Uterus (tissue), 3 donors: ENCODE measurements at regions not wholly inside any gene's neighbourhood (a gene's known extent, or its start where the extent isn't known, plus 50 kb on each side); places are given as distances from the start of the nearest gene placed in this dataset. TPM values are rescaled to one million over a fixed set of nuclear protein-coding genes. Genes with fewer than 3 reads are reported as not detected.

Source experiments
- DNase-seq, 2 donors: peaks; one replicate each; pipeline ENCODE4 v3.0.0-alpha.2; 2019 to 2020
- H3K27ac ChIP-seq, 2 donors: fragments of 200-600 bp; sonication (generic); 1 replicate in 1 of 2; 2 replicates in 1 of 2; pipeline ENCODE4 v1.5.1; 2016 to 2018
- H3K27me3 ChIP-seq, 2 donors: fragments of 200-600 bp; sonication (generic); one replicate each; pipeline ENCODE4 v1.5.1; 2018 to 2019; ENCODE audit warnings: control low read depth in 1 of 2
- H3K36me3 ChIP-seq, 2 donors: fragments of 200-600 bp; sonication (generic); one replicate each; pipeline ENCODE4 v1.5.1; 2019; ENCODE audit warnings: control low read depth in 1 of 2
- H3K4me1 ChIP-seq, 2 donors: fragments of 200-600 bp; sonication (generic); one replicate each; pipeline ENCODE4 v1.5.1; 2018 to 2019; ENCODE audit warnings: control low read depth in 1 of 2
- H3K4me3 ChIP-seq, 2 donors: fragments of 200-600 bp; sonication (generic); 1 replicate in 1 of 2; 2 replicates in 1 of 2; pipeline ENCODE4 v1.5.1; 2018 to 2019; ENCODE audit warnings: mild to moderate bottlenecking in 1 of 2
- H3K9me3 ChIP-seq, 2 donors: fragments of 200-600 bp; sonication (generic); one replicate each; pipeline ENCODE4 v1.5.1; 2019; ENCODE audit warnings: control low read depth in 1 of 2
- POLR2A ChIP-seq, 2 donors: fragments of 450-650 bp; IDR thresholded peaks; one replicate each; pipeline ENCODE4 v1.6.1; 2016; ENCODE audit warnings: antibody characterized with exemption in 2 of 2, mild to moderate bottlenecking in 1 of 2, moderate library complexity in 1 of 2
- intact Hi-C: fragments of 100-400 bp; cut with DNase I; formaldehyde crosslinking; loops from one replicate; pipeline ENCODE4 v1.15.1; 2023; ENCODE audit warnings: low total_unique reads
- small RNA-seq: library from RNA; depleted of rRNA; stranded (forward); fragments of <200 nt; gene quantifications from one replicate; pipeline ENCODE3, GENCODE V24; 2016
- TF ChIP-seq, protein P1 (sequence below), 4 experiments: fragments of 200-600 bp in 2 of 4; fragments of 450-650 bp in 2 of 4; sonication (generic) in 2 of 4; IDR thresholded peaks; one replicate each; pipeline ENCODE4 v1.5.1; 2016 to 2019; ENCODE audit warnings: antibody characterized with exemption in 4 of 4, mild to moderate bottlenecking in 2 of 4, moderate library complexity in 1 of 4
- donor health status: DM: yes; HTN: yes; CAD: no.

DNA sequence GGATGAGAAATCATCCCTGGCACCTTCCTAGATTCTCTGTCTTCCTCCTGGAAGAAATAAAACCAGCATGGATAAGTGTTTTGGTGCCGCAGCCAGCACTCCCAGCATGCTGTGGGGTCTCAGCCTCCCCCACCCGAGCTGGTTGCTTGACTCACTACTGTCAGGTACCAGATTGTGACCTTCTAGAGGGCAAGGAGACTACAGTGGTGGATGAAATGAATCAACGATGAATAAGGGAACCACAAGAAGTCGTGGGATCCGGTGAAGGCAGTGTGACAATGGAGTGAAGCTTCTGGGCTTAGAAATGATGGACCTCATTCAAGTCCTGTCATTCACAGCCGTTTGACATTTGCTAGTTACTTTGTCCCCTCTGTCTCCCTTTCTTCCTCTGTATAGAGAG, 50.2 kb upstream of the SLCO3A1 start:
- TF ChIP-seq POLR2A (IDR thresholded peaks at IDR 0.05): no peak
- TF ChIP-seq, protein P1, sequence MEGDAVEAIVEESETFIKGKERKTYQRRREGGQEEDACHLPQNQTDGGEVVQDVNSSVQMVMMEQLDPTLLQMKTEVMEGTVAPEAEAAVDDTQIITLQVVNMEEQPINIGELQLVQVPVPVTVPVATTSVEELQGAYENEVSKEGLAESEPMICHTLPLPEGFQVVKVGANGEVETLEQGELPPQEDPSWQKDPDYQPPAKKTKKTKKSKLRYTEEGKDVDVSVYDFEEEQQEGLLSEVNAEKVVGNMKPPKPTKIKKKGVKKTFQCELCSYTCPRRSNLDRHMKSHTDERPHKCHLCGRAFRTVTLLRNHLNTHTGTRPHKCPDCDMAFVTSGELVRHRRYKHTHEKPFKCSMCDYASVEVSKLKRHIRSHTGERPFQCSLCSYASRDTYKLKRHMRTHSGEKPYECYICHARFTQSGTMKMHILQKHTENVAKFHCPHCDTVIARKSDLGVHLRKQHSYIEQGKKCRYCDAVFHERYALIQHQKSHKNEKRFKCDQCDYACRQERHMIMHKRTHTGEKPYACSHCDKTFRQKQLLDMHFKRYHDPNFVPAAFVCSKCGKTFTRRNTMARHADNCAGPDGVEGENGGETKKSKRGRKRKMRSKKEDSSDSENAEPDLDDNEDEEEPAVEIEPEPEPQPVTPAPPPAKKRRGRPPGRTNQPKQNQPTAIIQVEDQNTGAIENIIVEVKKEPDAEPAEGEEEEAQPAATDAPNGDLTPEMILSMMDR (IDR thresholded peaks at IDR 0.05): no peak
- intact Hi-C loops: no loop called here

More for the DNA sequence above, 50.2 kb upstream of the SLCO3A1 start:
- DNase-seq: no peak
- H3K27ac ChIP-seq: no peak overlapping the region
- no peaks in the 10 kb centered on the region for H3K4me1 ChIP-seq
- H3K27me3 ChIP-seq: no peaks in the 10 kb centered on the region
- H3K36me3 ChIP-seq: no peaks in the 10 kb centered on the region
- no peak overlapping the region for H3K4me3 ChIP-seq
- no peaks in the 10 kb centered on the region for H3K9me3 ChIP-seq

Small RNA genes lying in the stretch of these regions (small RNA-seq; reads per million reads assigned to genes)
- not detected for gene AC107958.1
